Activated T-cell treated with anti-CD3 and anti-CD28 coated beads, Interleukin-2, amount 50 U/mL, for 72 hours (primary cell): ENCODE measurements at regions not wholly inside any gene's neighbourhood (a gene's known extent, or its start where the extent isn't known, plus 50 kb on each side); places are given as distances from the start of the nearest gene placed in this dataset.
"Not testable (repeated sequence)": the region's sequence is repeated elsewhere in the genome, so short reads cannot be mapped to it uniquely, and the experiment has no call there.

Source experiments
- ATAC-seq, 2 donors: fragments of 150-1000 bp; cut with Tn5 transposase; replicated peaks in 1 of 2; 2 replicates each; pipeline ENCODE4 v1.10.0; 2021; ENCODE audit warnings: moderate library complexity in 2 of 2, mild to moderate bottlenecking in 1 of 2
- DNase-seq, 2 donors: peaks; one replicate each; pipeline ENCODE4 v3.0.0; 2021 to 2022; ENCODE audit warnings: mixed read lengths in 1 of 2
- H3K27ac Mint-ChIP-seq: one replicate; pipeline ENCODE4 v1.8.0; 2022; ENCODE audit warnings: mild to moderate bottlenecking, moderate library complexity, mixed read lengths
- H3K27me3 Mint-ChIP-seq: one replicate; pipeline ENCODE4 v1.8.0; 2022; ENCODE audit warnings: low read depth, mixed read lengths
- H3K36me3 Mint-ChIP-seq, 2 donors: one replicate each; pipeline ENCODE4 v1.8.0; 2022; ENCODE audit warnings: mixed read lengths in 2 of 2, mild to moderate bottlenecking in 1 of 2; ENCODE audit not compliant: insufficient read depth in 2 of 2
- H3K4me1 Mint-ChIP-seq: one replicate; pipeline ENCODE4 v1.8.0; 2022; ENCODE audit warnings: low read depth, mixed read lengths
- H3K4me3 Mint-ChIP-seq, 2 donors: one replicate each; pipeline ENCODE4 v1.8.0; 2022; ENCODE audit warnings: mild to moderate bottlenecking in 2 of 2, mixed read lengths in 2 of 2, moderate library complexity in 2 of 2
- H3K9me3 Mint-ChIP-seq, 2 donors: one replicate each; pipeline ENCODE4 v1.8.0; 2022; ENCODE audit warnings: mixed read lengths in 2 of 2

DNA sequence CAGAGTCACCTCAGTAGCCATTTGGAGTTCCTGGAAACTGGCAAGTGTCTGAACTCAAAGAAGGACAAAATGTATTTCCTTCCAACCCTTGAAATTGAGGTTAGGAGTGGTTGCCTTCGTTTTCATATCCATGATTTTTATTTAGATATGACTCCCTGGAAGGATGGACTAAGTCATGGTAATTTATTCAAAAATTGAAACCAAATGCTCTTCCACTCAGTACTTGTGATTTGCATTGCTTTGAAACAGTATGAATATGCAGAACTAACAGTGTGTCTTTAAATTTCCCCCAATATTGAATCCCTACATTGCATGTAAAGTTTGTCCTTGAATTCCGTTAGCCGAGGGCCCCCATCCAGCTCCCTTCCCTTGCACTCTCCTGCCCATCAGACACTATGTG is 112.1 kb upstream of the DNAH14 start:
- DNase-seq: no peak
- H3K4me3 Mint-ChIP-seq: no peak overlapping the region
- ATAC-seq: no peak
- H3K27me3 Mint-ChIP-seq: peaks cover 16% of the 10 kb centered on the region
- no peaks in the 10 kb centered on the region for H3K4me1 Mint-ChIP-seq
- H3K27ac Mint-ChIP-seq: no peak overlapping the region
- peaks cover 5 to 8% of the 10 kb centered on the region in 2 donors for H3K9me3 Mint-ChIP-seq
- H3K36me3 Mint-ChIP-seq: peaks cover 0 to 6% of the 10 kb centered on the region in 2 donors

- H3K4me3 Mint-ChIP-seq: no peak overlapping the region
- DNase-seq (no peak), ATAC-seq (no peak)
- no peaks in the 10 kb centered on the region for H3K4me1 Mint-ChIP-seq
- H3K36me3 Mint-ChIP-seq: peaks cover 0 to 4% of the 10 kb centered on the region in 2 donors
- peaks cover 20% of the 10 kb centered on the region for H3K27me3 Mint-ChIP-seq
- peaks cover 6 to 8% of the 10 kb centered on the region in 2 donors for H3K9me3 Mint-ChIP-seq
- H3K27ac Mint-ChIP-seq: no peak overlapping the region
Measured at GRCh38 chr1:224819861-224820260, 109.6 kb upstream of the DNAH14 start.

DNA sequence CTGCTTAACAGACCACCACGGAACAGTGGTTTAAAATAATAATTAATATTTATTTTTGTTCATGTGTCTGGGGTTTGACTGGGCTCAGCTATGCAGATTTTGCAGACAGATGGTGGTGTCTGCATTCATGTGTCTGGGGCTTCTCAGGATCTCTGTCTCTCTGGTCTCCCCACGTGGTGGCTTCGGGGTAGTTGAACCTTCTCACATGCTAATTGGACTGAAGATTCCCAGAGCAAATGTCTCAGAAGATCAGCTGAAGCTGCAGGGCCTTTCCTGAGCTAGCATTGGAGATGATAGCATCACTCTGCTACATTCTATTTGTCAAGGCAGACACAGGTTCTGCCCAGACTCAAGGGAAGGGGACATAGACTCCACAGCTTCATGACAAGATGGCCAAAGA is 109.1 kb upstream of the DNAH14 start:
- H3K4me3 Mint-ChIP-seq: no peak overlapping the region

DNA sequence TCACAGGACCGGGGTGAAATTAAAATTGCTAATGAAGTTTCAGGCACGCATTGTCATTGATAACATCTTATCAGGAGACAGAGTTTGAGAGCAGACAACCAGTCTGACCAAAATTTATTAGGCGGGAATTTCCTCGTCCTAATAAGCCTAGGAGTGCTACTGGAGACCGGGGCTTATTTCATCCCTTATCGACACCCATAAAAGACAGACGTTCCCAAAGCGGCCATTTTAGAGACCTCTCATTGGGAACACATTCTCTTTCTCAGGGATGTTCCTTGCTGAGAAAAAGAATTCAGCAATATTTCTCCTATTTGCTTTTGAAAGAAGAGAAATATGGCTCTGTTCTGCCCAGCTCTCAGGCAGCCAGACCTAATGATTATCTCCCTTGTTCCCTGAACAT is 107.7 kb upstream of the DNAH14 start:
- not testable (repeated sequence) for H3K4me3 Mint-ChIP-seq, H3K4me1 Mint-ChIP-seq, DNase-seq, H3K9me3 Mint-ChIP-seq, ATAC-seq, H3K36me3 Mint-ChIP-seq, H3K27ac Mint-ChIP-seq
- peaks cover 23% of the 10 kb centered on the region for H3K27me3 Mint-ChIP-seq

More for the DNA sequence above, 109.1 kb upstream of the DNAH14 start:
- H3K4me1 Mint-ChIP-seq: no peaks in the 10 kb centered on the region
- DNase-seq (no peak), ATAC-seq (no peak)
- H3K9me3 Mint-ChIP-seq: peaks cover 4 to 8% of the 10 kb centered on the region in 2 donors
- H3K36me3 Mint-ChIP-seq: peaks cover 0 to 4% of the 10 kb centered on the region in 2 donors
- no peak overlapping the region for H3K27ac Mint-ChIP-seq
- H3K27me3 Mint-ChIP-seq: peaks cover 23% of the 10 kb centered on the region

DNA sequence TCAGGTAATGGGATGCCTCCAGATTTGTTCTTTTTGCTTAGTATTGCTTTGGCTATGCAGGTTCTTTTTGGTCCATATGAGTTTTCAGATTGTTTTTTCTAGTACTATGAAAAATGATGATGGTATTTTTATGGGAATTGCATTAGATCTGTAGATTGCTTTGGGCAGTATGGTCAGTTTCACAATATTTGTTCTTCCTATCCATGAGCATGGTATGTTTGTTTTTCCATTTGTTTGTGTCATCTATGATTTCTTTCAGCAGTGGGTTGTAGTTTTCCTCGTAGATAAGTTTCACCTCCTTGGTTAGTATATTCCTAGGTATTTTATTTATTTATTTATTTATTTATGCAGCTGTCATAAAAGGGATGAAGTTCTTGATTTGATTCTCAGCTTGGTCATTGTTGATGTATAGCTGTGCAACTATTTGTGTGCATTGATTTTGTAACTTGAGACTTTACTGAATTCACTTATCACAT is 103.9 kb upstream of the DNAH14 start:
- no peaks in the 10 kb centered on the region for H3K4me1 Mint-ChIP-seq
- H3K27ac Mint-ChIP-seq: no peak overlapping the region
- ATAC-seq (no peak), DNase-seq (no peak)
- peaks cover 0 to 4% of the 10 kb centered on the region in 2 donors for H3K36me3 Mint-ChIP-seq
- peaks cover 24% of the 10 kb centered on the region for H3K27me3 Mint-ChIP-seq
- H3K4me3 Mint-ChIP-seq: no peak overlapping the region
- H3K9me3 Mint-ChIP-seq: peaks cover 4 to 6% of the 10 kb centered on the region in 2 donors

GRCh38 chr1:224828691-224829090 is 100.8 kb upstream of the DNAH14 start:
- no peak overlapping the region for H3K27ac Mint-ChIP-seq
- H3K36me3 Mint-ChIP-seq: no peaks in the 10 kb centered on the region
- DNase-seq (no peak), ATAC-seq (no peak)
- H3K4me3 Mint-ChIP-seq: no peak overlapping the region
- H3K27me3 Mint-ChIP-seq: peaks cover 29% of the 10 kb centered on the region
- H3K4me1 Mint-ChIP-seq: no peaks in the 10 kb centered on the region
- H3K9me3 Mint-ChIP-seq: peaks cover 0 to 5% of the 10 kb centered on the region in 2 donors

GRCh38 chr1:224831501-224831900 is 98.0 kb upstream of the DNAH14 start:
- ATAC-seq: no peak

GRCh38 chr1:224839648-224840300 is 89.7 kb upstream of the DNAH14 start:
- H3K27me3 Mint-ChIP-seq, DNase-seq, H3K36me3 Mint-ChIP-seq, H3K4me3 Mint-ChIP-seq, H3K4me1 Mint-ChIP-seq, H3K27ac Mint-ChIP-seq, H3K9me3 Mint-ChIP-seq, ATAC-seq: not testable (repeated sequence)

More at GRCh38 chr1:224831501-224831900, 98.0 kb upstream of the DNAH14 start:
- peaks cover 22% of the 10 kb centered on the region for H3K27me3 Mint-ChIP-seq
- H3K9me3 Mint-ChIP-seq: peaks cover 0 to 2% of the 10 kb centered on the region in 2 donors
- H3K4me3 Mint-ChIP-seq: no peak overlapping the region
- DNase-seq: no peak
- no peak overlapping the region for H3K27ac Mint-ChIP-seq
- no peaks in the 10 kb centered on the region for H3K36me3 Mint-ChIP-seq
- H3K4me1 Mint-ChIP-seq: no peaks in the 10 kb centered on the region

- H3K36me3 Mint-ChIP-seq, H3K27ac Mint-ChIP-seq, H3K4me3 Mint-ChIP-seq, ATAC-seq, H3K27me3 Mint-ChIP-seq, H3K9me3 Mint-ChIP-seq, H3K4me1 Mint-ChIP-seq, DNase-seq: not testable (repeated sequence)
Measured at GRCh38 chr1:224841803-224842202, 87.7 kb upstream of the DNAH14 start.

DNA sequence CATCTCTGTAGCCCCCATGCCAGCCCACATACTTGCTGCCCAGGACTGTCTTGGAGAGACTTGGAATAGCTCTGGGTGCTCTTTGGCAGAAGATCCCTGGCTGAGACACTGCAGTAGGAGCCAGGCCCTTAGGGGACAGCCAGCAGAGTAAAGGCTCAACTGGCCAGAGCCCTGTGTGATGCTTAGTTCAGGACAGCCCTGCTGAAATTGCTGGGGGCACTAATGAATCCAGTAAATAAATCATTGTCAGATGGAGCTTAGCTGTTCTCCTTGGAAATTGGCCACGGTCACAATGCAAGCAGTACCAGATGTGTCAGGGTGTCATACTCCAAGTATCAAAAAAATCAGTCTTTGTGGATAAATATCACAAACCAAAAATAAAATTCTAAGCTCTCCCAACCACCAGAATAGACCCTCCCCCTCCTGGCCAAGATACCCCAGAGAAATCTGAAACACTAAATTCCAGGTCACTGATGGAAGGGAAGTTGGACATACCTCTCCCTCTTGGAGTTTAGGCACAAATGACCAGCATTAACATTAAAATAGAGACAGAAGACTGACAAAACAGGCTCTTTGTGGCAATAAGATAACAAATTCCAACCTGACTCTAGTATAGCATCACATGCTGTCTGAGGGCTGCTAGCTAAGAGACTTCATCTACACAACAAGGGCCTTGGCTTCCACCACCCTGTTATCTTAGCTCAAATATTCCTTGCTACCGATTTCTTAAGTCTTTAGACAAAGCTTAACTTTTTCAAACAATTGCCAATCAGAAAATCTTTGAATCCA is 83.2 kb upstream of the DNAH14 start:
- Mint-ChIP-seq H3K27me3 (no peaks in the 10 kb centered on the region), H3K36me3 (no peaks in the 10 kb centered on the region), H3K27ac (no peak overlapping the region), H3K4me1 (no peaks in the 10 kb centered on the region), H3K4me3 (no peak overlapping the region), H3K9me3 (peaks cover 0 to 2% of the 10 kb centered on the region in 2 donors)
- DNase-seq: no peak
- ATAC-seq: no peak

DNA sequence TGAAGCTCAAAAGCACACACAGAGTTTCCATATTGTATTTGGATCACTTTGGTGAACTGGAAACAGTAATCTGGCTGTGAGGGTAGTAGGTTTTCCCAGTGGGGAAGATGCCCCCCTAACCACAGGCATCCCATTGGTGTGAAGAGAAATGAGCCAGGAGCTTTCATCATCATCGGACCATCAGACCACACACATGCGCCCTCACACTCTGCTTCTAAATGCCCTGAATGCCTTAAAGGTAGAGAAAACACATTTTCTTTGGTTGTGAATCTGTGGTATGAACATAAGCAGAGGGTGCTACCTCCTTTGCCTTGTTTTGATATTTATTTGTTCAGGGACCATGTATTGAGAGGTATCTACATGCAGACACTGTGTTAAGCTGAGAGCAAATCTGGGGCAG is 79.0 kb upstream of the DNAH14 start:
- Mint-ChIP-seq H3K4me1 (no peaks in the 10 kb centered on the region), H3K36me3 (no peaks in the 10 kb centered on the region), H3K27ac (no peak overlapping the region), H3K9me3 (no peaks in the 10 kb centered on the region), H3K4me3 (no peak overlapping the region), H3K27me3 (no peaks in the 10 kb centered on the region)
- ATAC-seq (no peak), DNase-seq (no peak)

DNA sequence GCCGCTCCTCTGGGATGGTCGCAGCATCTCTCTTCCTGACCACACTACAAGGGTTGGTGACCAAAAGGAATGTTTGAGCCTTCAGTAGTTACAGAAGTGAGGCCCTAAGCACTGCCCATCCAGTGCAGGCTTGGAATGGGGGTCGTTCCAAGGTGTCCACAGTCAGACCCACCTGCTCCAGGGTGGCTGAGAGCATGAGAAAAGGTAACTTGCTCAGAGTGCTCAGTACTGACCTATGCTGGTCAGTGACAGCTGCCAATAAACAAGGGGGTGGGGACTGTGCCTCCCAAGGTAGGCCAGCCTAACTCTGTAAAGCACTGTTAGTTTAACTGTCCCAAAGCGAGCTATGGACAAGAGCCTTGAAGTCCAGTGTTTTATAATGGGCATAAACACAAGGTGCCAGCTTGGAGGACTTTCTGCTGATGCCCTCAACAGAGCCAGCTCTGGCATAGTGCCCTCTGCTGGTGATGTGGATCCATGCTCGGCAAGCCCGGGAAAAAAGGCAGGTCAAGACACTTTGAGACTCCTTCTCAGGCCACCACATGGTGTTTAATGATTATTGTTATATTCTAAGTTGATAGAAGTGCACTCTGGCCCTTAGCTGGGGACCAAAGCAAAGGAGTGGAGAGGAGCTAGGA is 78.1 kb upstream of the DNAH14 start:
- DNase-seq (peak; percentile 65 to 67), ATAC-seq (peak; percentile 66 to 69)
- Mint-ChIP-seq H3K4me3 (no peak overlapping the region), H3K36me3 (no peaks in the 10 kb centered on the region), H3K9me3 (no peaks in the 10 kb centered on the region), H3K27ac (no peak overlapping the region), H3K27me3 (peaks cover 3% of the 10 kb centered on the region), H3K4me1 (no peaks in the 10 kb centered on the region)

DNA sequence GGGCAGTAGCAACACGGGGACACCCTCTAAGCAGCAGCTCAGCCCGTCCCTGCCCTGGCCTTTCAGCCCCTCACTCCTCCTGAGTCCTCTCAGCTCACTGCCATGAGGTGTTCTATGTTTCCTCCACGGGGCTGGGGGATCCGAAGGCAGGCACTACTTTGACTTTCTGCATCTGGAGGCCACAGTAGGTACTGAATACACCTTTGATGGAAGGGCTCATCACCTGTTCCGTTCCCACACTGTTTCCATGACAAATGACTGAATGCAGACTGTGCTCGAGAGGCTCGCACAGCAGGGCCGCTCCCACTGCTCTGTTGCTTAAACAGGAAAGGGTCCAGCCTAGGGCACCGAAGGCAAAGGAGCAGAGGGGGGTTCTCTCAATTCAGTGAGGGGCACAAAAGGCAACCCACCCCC is 77.6 kb upstream of the DNAH14 start:
- Mint-ChIP-seq H3K27ac (no peak overlapping the region), H3K9me3 (no peaks in the 10 kb centered on the region), H3K4me1 (no peaks in the 10 kb centered on the region), H3K4me3 (no peak overlapping the region), H3K36me3 (no peaks in the 10 kb centered on the region), H3K27me3 (peaks cover 8% of the 10 kb centered on the region)
- peak; percentile 28 to 44 for ATAC-seq
- DNase-seq: no peak
